Uterus (tissue), 2 donors: ENCODE measurements at regions not wholly inside any gene's neighbourhood (a gene's known extent, or its start where the extent isn't known, plus 50 kb on each side); places are given as distances from the start of the nearest gene placed in this dataset.

Source experiments
- POLR2A ChIP-seq, 2 donors: fragments of 450-650 bp; IDR thresholded peaks; one replicate each; pipeline ENCODE4 v1.6.1; 2016; ENCODE audit warnings: antibody characterized with exemption in 2 of 2, mild to moderate bottlenecking in 1 of 2, moderate library complexity in 1 of 2
- TF ChIP-seq, protein P1 (sequence below), 4 experiments: fragments of 200-600 bp in 2 of 4; fragments of 450-650 bp in 2 of 4; sonication (generic) in 2 of 4; IDR thresholded peaks; one replicate each; pipeline ENCODE4 v1.5.1; 2016 to 2019; ENCODE audit warnings: antibody characterized with exemption in 4 of 4, mild to moderate bottlenecking in 2 of 4, moderate library complexity in 1 of 4

DNA sequence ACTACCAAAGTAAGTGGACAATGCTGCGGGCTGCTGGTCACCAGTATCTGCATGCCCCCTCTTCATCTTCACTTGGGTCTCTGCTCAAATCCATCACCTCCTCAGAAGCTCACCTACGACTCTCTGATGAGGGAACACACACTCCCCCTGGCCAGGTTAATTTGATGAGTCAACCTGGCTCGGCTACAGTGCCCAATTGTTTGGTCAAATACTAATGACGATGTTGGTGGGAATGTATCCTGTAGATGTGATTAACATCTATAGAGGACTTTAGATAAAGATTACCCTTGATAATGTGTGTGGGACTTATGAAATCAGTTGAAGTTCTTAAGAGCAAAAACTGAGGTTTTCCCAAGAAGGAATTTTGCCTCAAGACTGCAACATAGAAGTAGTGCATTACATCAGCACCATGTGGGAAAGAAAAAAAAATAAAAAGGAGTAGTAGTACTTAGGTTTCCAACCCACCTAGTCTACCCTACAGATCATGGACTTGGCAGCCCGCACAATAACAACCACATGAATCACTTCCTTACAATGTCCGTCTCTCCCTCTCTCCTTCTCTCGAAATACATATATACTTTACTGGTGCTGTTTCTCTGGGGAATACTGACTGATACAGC lies 467.3 kb downstream of the DNAH5 start:
- TF ChIP-seq, protein P1, sequence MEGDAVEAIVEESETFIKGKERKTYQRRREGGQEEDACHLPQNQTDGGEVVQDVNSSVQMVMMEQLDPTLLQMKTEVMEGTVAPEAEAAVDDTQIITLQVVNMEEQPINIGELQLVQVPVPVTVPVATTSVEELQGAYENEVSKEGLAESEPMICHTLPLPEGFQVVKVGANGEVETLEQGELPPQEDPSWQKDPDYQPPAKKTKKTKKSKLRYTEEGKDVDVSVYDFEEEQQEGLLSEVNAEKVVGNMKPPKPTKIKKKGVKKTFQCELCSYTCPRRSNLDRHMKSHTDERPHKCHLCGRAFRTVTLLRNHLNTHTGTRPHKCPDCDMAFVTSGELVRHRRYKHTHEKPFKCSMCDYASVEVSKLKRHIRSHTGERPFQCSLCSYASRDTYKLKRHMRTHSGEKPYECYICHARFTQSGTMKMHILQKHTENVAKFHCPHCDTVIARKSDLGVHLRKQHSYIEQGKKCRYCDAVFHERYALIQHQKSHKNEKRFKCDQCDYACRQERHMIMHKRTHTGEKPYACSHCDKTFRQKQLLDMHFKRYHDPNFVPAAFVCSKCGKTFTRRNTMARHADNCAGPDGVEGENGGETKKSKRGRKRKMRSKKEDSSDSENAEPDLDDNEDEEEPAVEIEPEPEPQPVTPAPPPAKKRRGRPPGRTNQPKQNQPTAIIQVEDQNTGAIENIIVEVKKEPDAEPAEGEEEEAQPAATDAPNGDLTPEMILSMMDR (IDR thresholded peaks at IDR 0.05), result no peak
- no peak for TF ChIP-seq POLR2A (IDR thresholded peaks at IDR 0.05)
